CD4-positive, CD25-positive, alpha-beta regulatory T cell (primary cell): ENCODE measurements at regions not wholly inside any gene's neighbourhood (a gene's known extent, or its start where the extent isn't known, plus 50 kb on each side); places are given as distances from the start of the nearest gene placed in this dataset.
A peak's percentile ranks its signal among the peaks of the same experiment; 100 is the strongest.

Source experiments
- ATAC-seq, 2 donors: fragments of 150-1000 bp; cut with Tn5 transposase; one replicate each; pipeline ENCODE4 v1.10.0; 2021; ENCODE audit warnings: low read depth in 2 of 2, moderate number of reproducible peaks in 2 of 2, moderate library complexity in 1 of 2
- DNase-seq, 3 donors: peaks; one replicate each; pipeline versions ENCODE4 v3.0.0 to v3.0.0-alpha.2; 2012 to 2022; ENCODE audit warnings: mixed read lengths in 1 of 3
- H3K27ac ChIP-seq: one replicate; pipeline ENCODE4 v1.7.0; 2013; ENCODE audit warnings: mild to moderate bottlenecking, low read length; ENCODE audit not compliant: insufficient read depth, poor library complexity, severe bottlenecking
- H3K27me3 ChIP-seq: one replicate; pipeline ENCODE4 v1.7.0; 2013; ENCODE audit warnings: low read length; ENCODE audit not compliant: control insufficient read depth, insufficient read depth
- H3K36me3 ChIP-seq: one replicate; pipeline ENCODE4 v1.7.0; 2013; ENCODE audit warnings: mild to moderate bottlenecking, low read length, moderate library complexity; ENCODE audit not compliant: control insufficient read depth, insufficient read depth
- H3K4me1 ChIP-seq: 2 replicates; pipeline ENCODE4 v1.7.0; 2013; ENCODE audit warnings: mild to moderate bottlenecking, low read length; ENCODE audit not compliant: insufficient read depth, control insufficient read depth, poor library complexity, severe bottlenecking
- H3K4me3 ChIP-seq: one replicate; pipeline ENCODE4 v1.7.0; 2013; ENCODE audit warnings: low read depth, mild to moderate bottlenecking, low read length, moderate library complexity
- H3K9me3 ChIP-seq, 2 experiments: 1 replicate in 1 of 2; 2 replicates in 1 of 2; pipeline ENCODE4 v1.7.0; 2013; ENCODE audit warnings: low read length in 2 of 2, mild to moderate bottlenecking in 1 of 2, moderate library complexity in 1 of 2; ENCODE audit not compliant: control insufficient read depth in 2 of 2
- H3K27ac Mint-ChIP-seq, 3 donors: one replicate each; pipeline ENCODE4 v1.8.0; 2020 to 2022; ENCODE audit warnings: mild to moderate bottlenecking in 3 of 3, mixed read lengths in 3 of 3, moderate library complexity in 2 of 3
- H3K27me3 Mint-ChIP-seq: one replicate; pipeline ENCODE4 v1.8.0; 2022; ENCODE audit warnings: mild to moderate bottlenecking, mixed read lengths
- H3K36me3 Mint-ChIP-seq: one replicate; pipeline ENCODE4 v1.8.0; 2020; ENCODE audit warnings: mixed read lengths
- H3K4me1 Mint-ChIP-seq, 4 donors: one replicate each; pipeline ENCODE4 v1.8.0; 2020 to 2022; ENCODE audit warnings: mixed read lengths in 4 of 4, mild to moderate bottlenecking in 1 of 4
- H3K4me3 Mint-ChIP-seq, 4 donors: one replicate each; pipeline ENCODE4 v1.8.0; 2020 to 2022; ENCODE audit warnings: mild to moderate bottlenecking in 4 of 4, mixed read lengths in 4 of 4, moderate library complexity in 3 of 4
- H3K9me3 Mint-ChIP-seq, 7 donors: one replicate each; pipeline ENCODE4 v1.8.0; 2020 to 2022; ENCODE audit warnings: mixed read lengths in 7 of 7, mild to moderate bottlenecking in 3 of 7, moderate library complexity in 2 of 7

DNA sequence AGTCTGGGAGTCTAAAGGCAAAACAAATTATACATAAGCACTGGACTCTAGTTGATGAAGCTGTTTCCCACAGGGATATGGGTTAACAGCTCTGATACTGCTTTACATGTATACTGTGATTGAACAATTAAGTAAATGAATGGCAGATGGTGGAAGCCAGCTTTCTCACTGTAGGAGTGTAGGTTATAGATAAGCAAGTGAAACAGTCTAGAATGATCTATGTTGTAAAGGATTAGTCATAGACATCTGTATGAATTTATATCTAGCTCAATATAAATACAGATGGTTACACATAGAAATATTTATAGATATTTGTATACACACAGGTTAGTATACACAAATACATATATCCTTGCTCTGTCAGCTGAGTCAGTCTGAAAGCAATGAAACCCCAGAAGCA, 276.1 kb downstream of the PPARGC1A start:
- Mint-ChIP-seq H3K4me3 (no peak overlapping the region), H3K9me3 (peaks cover 0 to 4% (median 0%) of the 10 kb centered on the region in 7 donors), H3K27ac (no peak overlapping the region), H3K4me1 (no peaks in the 10 kb centered on the region), H3K36me3 (no peaks in the 10 kb centered on the region), H3K27me3 (no peaks in the 10 kb centered on the region)
- Histone ChIP-seq H3K36me3 (no peaks in the 10 kb centered on the region), H3K27me3 (no peaks in the 10 kb centered on the region), H3K27ac (no peak overlapping the region), H3K4me1 (no peaks in the 10 kb centered on the region), H3K4me3 (no peak overlapping the region), H3K9me3 (no peaks in the 10 kb centered on the region)
- no peak for ATAC-seq
- DNase-seq = no peak

DNA sequence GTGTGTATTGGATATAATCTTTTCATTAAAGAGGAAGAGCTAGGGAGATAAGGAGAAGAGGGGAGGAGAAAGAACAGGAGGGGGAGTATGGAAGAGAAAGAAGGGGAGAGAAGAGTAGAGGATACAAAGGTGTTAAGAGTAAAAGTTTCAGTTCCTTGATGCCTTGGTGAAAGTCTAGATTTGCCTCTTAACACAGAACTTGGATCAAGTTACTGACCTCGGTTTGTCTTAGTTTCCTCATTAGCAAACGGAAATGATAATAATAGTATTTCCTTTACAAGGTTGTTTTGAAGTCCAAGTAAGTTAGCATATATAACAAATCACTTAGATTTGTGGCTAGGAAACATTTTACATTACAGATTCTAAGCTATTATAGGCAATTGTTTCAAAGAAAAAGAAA, 287.1 kb downstream of the PPARGC1A start:
- H3K4me1 Mint-ChIP-seq = no peaks in the 10 kb centered on the region
- DNase-seq = no peak
- H3K27ac ChIP-seq = no peak overlapping the region
- no peak overlapping the region for H3K4me3 Mint-ChIP-seq
- H3K36me3 ChIP-seq = no peaks in the 10 kb centered on the region
- H3K36me3 Mint-ChIP-seq = no peaks in the 10 kb centered on the region
- peaks cover 0 to 6% (median 2%) of the 10 kb centered on the region in 7 donors for H3K9me3 Mint-ChIP-seq
- no peaks in the 10 kb centered on the region for H3K4me1 ChIP-seq
- H3K27ac Mint-ChIP-seq = no peak overlapping the region
- no peaks in the 10 kb centered on the region for H3K9me3 ChIP-seq
- no peak for ATAC-seq
- no peaks in the 10 kb centered on the region for H3K27me3 ChIP-seq
- H3K27me3 Mint-ChIP-seq = no peaks in the 10 kb centered on the region
- H3K4me3 ChIP-seq = no peak overlapping the region

DNA sequence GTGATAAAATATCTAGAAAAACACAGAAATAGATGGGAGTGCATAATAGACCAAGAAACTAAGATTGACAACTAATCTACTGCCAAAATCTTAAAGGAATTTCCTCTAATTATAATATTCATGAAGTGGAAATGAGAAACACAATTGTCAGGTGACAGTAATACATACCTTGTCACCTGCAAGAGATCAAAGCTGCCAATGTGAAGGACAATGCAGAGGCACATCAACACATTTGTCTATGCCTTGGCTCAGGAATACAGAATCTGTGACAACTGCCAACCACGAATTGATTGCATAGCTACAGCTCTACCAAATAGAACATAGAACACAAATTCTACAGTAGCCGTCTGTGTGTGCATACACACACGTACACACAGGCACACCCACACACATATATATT, 295.7 kb downstream of the PPARGC1A start:
- H3K4me3 Mint-ChIP-seq = peak overlapping the region in 1 of 4 donors; percentile 59

DNA sequence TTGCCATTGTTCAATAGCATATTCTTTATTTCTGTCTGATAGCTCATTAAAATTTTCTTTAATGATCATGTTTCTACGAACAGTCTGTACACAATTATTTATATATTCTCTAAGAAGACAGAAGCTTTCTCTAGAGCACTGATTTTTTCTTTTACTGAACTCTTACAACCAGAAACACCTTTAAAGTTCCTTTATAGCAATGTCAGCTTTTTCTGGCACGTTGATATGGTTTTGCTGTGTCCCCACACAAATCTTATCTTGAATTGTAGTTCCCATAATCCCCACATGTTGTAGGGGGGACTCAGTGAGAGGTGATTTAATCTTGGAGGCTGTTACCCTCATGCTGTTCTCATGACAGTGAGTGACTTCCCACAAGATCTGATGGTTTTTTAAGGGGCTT, 299.4 kb downstream of the PPARGC1A start:
- Histone ChIP-seq H3K36me3 (no peaks in the 10 kb centered on the region), H3K27me3 (no peaks in the 10 kb centered on the region), H3K27ac (no peak overlapping the region), H3K4me3 (no peak overlapping the region), H3K9me3 (no peaks in the 10 kb centered on the region), H3K4me1 (no peaks in the 10 kb centered on the region)
- H3K36me3 Mint-ChIP-seq = no peaks in the 10 kb centered on the region
- H3K9me3 Mint-ChIP-seq = peaks cover 0 to 12% (median 3%) of the 10 kb centered on the region in 7 donors
- DNase-seq (no peak), ATAC-seq (no peak)
- H3K27ac Mint-ChIP-seq = no peak overlapping the region
- H3K4me3 Mint-ChIP-seq = no peak overlapping the region
- no peaks in the 10 kb centered on the region for H3K27me3 Mint-ChIP-seq
- no peaks in the 10 kb centered on the region for H3K4me1 Mint-ChIP-seq

More for the DNA sequence above, 295.7 kb downstream of the PPARGC1A start:
- H3K4me3 ChIP-seq = no peak overlapping the region
- no peak for DNase-seq
- peaks cover 0 to 12% (median 1%) of the 10 kb centered on the region in 7 donors for H3K9me3 Mint-ChIP-seq
- no peaks in the 10 kb centered on the region for H3K4me1 Mint-ChIP-seq
- no peaks in the 10 kb centered on the region for H3K9me3 ChIP-seq
- H3K27ac ChIP-seq = no peak overlapping the region
- H3K36me3 Mint-ChIP-seq = no peaks in the 10 kb centered on the region
- no peaks in the 10 kb centered on the region for H3K27me3 Mint-ChIP-seq
- H3K27ac Mint-ChIP-seq = no peak overlapping the region
- H3K36me3 ChIP-seq = no peaks in the 10 kb centered on the region
- ATAC-seq = no peak
- no peaks in the 10 kb centered on the region for H3K27me3 ChIP-seq
- H3K4me1 ChIP-seq = no peaks in the 10 kb centered on the region

DNA sequence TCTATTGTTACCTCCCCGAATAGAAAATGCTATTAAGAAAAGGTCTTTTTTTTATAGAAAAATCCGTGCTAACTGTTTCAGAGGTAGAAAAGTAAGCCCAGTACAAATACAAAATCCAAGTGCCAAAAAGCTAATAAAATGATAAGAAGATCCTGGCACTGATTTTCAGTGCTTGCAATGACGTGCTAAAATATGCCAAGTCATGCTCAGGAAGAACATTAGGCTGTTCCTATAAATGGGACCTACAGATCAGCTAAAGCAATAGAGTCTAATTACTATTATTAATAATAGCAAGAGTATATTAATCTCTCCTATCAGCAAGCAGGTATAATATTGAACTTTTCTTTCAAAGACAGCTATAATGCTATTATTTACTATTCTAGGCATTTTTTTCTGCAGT, 305.8 kb downstream of the PPARGC1A start:
- H3K27me3 ChIP-seq = no peaks in the 10 kb centered on the region
- H3K9me3 Mint-ChIP-seq = peaks cover 0 to 7% (median 4%) of the 10 kb centered on the region in 7 donors
- ATAC-seq = no peak

DNA sequence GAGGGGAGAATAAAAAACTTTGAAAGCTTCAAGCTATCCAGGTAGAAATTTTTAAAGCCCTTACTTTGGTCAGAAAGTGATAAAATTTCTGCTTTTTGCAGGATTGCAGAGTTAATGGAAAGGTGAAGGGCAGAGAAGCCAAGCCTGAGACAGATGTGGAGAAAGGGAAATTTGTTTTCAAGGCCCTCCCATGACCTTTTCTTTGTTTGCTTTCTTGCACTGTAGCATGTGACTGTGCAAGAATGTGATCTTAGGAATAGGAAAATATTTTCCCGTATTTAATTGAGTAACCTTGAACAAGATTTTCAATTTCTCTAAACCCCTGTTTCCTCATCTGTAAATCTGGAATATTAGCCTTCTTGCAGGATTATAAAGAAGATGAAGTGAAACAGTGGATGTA, 307.2 kb downstream of the PPARGC1A start:
- no peak overlapping the region for H3K4me3 ChIP-seq
- no peak overlapping the region for H3K27ac ChIP-seq
- DNase-seq (no peak), ATAC-seq (no peak)
- H3K27me3 ChIP-seq = no peaks in the 10 kb centered on the region
- H3K4me1 ChIP-seq = no peaks in the 10 kb centered on the region
- H3K27ac Mint-ChIP-seq = no peak overlapping the region
- no peaks in the 10 kb centered on the region for H3K36me3 ChIP-seq
- no peaks in the 10 kb centered on the region for H3K4me1 Mint-ChIP-seq
- no peaks in the 10 kb centered on the region for H3K36me3 Mint-ChIP-seq
- peaks cover 0 to 11% (median 4%) of the 10 kb centered on the region in 7 donors for H3K9me3 Mint-ChIP-seq
- H3K27me3 Mint-ChIP-seq = no peaks in the 10 kb centered on the region
- no peaks in the 10 kb centered on the region for H3K9me3 ChIP-seq
- H3K4me3 Mint-ChIP-seq = no peak overlapping the region

More for the DNA sequence above, 305.8 kb downstream of the PPARGC1A start:
- Histone ChIP-seq H3K9me3 (no peaks in the 10 kb centered on the region), H3K27ac (no peak overlapping the region), H3K36me3 (no peaks in the 10 kb centered on the region), H3K4me3 (no peak overlapping the region), H3K4me1 (no peaks in the 10 kb centered on the region)
- Mint-ChIP-seq H3K27ac (no peak overlapping the region), H3K36me3 (no peaks in the 10 kb centered on the region), H3K4me3 (no peak overlapping the region), H3K27me3 (no peaks in the 10 kb centered on the region), H3K4me1 (no peaks in the 10 kb centered on the region)
- DNase-seq = no peak

DNA sequence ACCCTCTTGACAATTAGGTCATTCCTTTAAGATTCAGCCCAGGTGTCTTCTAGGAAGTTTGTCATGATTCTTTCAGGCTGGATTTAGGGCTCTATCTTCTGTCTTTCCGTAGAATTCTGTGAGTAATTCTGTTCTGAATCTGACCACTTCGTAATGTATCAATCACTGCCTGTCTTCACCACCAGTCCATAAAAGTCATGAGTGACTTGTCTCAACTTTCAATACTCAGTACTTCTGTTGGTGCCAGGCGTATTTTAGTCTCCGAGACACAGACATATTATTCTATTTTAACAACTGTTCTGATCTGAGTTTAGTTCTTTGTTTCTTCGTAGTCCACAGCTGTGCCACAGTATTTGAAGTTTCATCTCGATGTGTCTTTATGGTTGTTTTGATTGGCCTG, 310.7 kb downstream of the PPARGC1A start:
- no peaks in the 10 kb centered on the region for H3K4me1 ChIP-seq
- H3K4me1 Mint-ChIP-seq = no peaks in the 10 kb centered on the region
- H3K4me3 Mint-ChIP-seq = no peak overlapping the region
- H3K27me3 ChIP-seq = no peaks in the 10 kb centered on the region
- no peaks in the 10 kb centered on the region for H3K27me3 Mint-ChIP-seq
- H3K9me3 ChIP-seq = no peaks in the 10 kb centered on the region
- H3K9me3 Mint-ChIP-seq = peaks cover 0 to 12% (median 4%) of the 10 kb centered on the region in 7 donors
- H3K4me3 ChIP-seq = no peak overlapping the region
- no peaks in the 10 kb centered on the region for H3K36me3 Mint-ChIP-seq
- H3K36me3 ChIP-seq = no peaks in the 10 kb centered on the region
- H3K27ac ChIP-seq = no peak overlapping the region
- ATAC-seq (no peak), DNase-seq (no peak)
- no peak overlapping the region for H3K27ac Mint-ChIP-seq

DNA sequence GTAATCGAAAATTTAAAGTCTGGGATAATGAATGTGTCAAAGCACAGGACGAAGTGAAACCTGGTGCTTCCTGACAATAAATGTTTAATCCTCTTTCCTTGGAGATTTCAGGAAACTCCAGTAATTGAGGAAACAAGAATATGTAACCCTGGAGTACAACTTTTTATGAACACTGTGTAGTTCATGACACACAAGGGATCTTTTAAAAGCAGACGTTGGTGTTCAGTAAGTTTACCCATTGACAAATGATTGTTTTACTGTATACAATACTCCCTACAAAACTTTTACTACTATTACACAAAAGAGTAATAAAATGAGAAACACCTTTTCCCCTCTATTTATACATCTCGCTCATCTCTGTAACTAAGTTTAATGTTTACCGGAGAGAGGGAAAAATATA, 312.4 kb downstream of the PPARGC1A start:
- no peaks in the 10 kb centered on the region for H3K27me3 Mint-ChIP-seq
- H3K4me3 Mint-ChIP-seq = no peak overlapping the region
- ATAC-seq (no peak), DNase-seq (no peak)
- Histone ChIP-seq H3K27me3 (no peaks in the 10 kb centered on the region), H3K9me3 (no peaks in the 10 kb centered on the region), H3K4me1 (no peaks in the 10 kb centered on the region), H3K27ac (no peak overlapping the region), H3K4me3 (no peak overlapping the region), H3K36me3 (no peaks in the 10 kb centered on the region)
- peaks cover 0 to 15% (median 4%) of the 10 kb centered on the region in 7 donors for H3K9me3 Mint-ChIP-seq
- H3K36me3 Mint-ChIP-seq = no peaks in the 10 kb centered on the region
- no peak overlapping the region for H3K27ac Mint-ChIP-seq
- H3K4me1 Mint-ChIP-seq = no peaks in the 10 kb centered on the region
